ENCODE measurements at regions not wholly inside any gene's neighbourhood (a gene's known extent, or its start where the extent isn't known, plus 50 kb on each side); places are given as distances from the start of the nearest gene placed in this dataset.

- DNase-seq (ENCODE audit: extremely low read depth, low read depth) = no peak
- TF ChIP-seq CTCF (IDR thresholded peaks at IDR 0.05; ENCODE audit: low read depth, low read length, missing control alignments) = no peak
- no peak overlapping the region for H3K4me3 ChIP-seq (replicated peaks; ENCODE audit: low read depth, low read length)
Measured at GRCh38 chr1:229989591-229990248, 77.3 kb upstream of the GALNT2 start.

GRCh38 chr1:229990326-229990725 lies 76.7 kb upstream of the GALNT2 start:
- no peak for TF ChIP-seq CTCF (IDR thresholded peaks at IDR 0.05; ENCODE audit: low read depth, low read length, missing control alignments)
- no peak overlapping the region for H3K4me3 ChIP-seq (replicated peaks; ENCODE audit: low read depth, low read length)
- DNase-seq (ENCODE audit: extremely low read depth, low read depth) = no peak

GRCh38 chr1:229991104-229991513 lies 75.9 kb upstream of the GALNT2 start:
- no peak for DNase-seq (ENCODE audit: extremely low read depth, low read depth)
- TF ChIP-seq CTCF (IDR thresholded peaks at IDR 0.05; ENCODE audit: low read depth, low read length, missing control alignments) = no peak
- H3K4me3 ChIP-seq (replicated peaks; ENCODE audit: low read depth, low read length) = no peak overlapping the region

- H3K4me3 ChIP-seq (replicated peaks; ENCODE audit: low read depth, low read length) = no peak overlapping the region
- no peak for DNase-seq (ENCODE audit: extremely low read depth, low read depth)
- no peak for TF ChIP-seq CTCF (IDR thresholded peaks at IDR 0.05; ENCODE audit: low read depth, low read length, missing control alignments)
Measured at GRCh38 chr1:229991724-229992333, 75.2 kb upstream of the GALNT2 start.

- DNase-seq (ENCODE audit: extremely low read depth, low read depth) = no peak
- no peak for TF ChIP-seq CTCF (IDR thresholded peaks at IDR 0.05; ENCODE audit: low read depth, low read length, missing control alignments)
- H3K4me3 ChIP-seq (replicated peaks; ENCODE audit: low read depth, low read length) = no peak overlapping the region
Measured at GRCh38 chr1:229993060-229993459, 74.0 kb upstream of the GALNT2 start.

GRCh38 chr1:229993894-229994293 lies 73.1 kb upstream of the GALNT2 start:
- H3K4me3 ChIP-seq (replicated peaks; ENCODE audit: low read depth, low read length) = no peak overlapping the region
- DNase-seq (ENCODE audit: extremely low read depth, low read depth) = no peak
- no peak for TF ChIP-seq CTCF (IDR thresholded peaks at IDR 0.05; ENCODE audit: low read depth, low read length, missing control alignments)
